Adrenal gland (tissue), 5 donors: ENCODE measurements at regions not wholly inside any gene's neighbourhood (a gene's known extent, or its start where the extent isn't known, plus 50 kb on each side); places are given as distances from the start of the nearest gene placed in this dataset.

Experiments used
- POLR2A ChIP-seq, 2 donors: fragments of 450-650 bp; IDR thresholded peaks; one replicate each; pipeline ENCODE4 v1.6.1; 2017; ENCODE audit warnings: antibody characterized with exemption in 2 of 2, mild to moderate bottlenecking in 2 of 2, moderate library complexity in 1 of 2
- TF ChIP-seq, protein P1 (sequence below), 6 experiments: fragments of 450-650 bp in 4 of 6; fragments of 200-600 bp in 2 of 6; sonication (generic) in 1 of 6; IDR thresholded peaks; 1 replicate in 5 of 6; 2 replicates in 1 of 6; pipeline versions ENCODE4 v1.5.1 to v1.8.0; 2016 to 2021; ENCODE audit warnings: antibody characterized with exemption in 6 of 6, mild to moderate bottlenecking in 2 of 6, moderate library complexity in 1 of 6
- donor health status: DM: no; HTN: no; CAD: no.

DNA sequence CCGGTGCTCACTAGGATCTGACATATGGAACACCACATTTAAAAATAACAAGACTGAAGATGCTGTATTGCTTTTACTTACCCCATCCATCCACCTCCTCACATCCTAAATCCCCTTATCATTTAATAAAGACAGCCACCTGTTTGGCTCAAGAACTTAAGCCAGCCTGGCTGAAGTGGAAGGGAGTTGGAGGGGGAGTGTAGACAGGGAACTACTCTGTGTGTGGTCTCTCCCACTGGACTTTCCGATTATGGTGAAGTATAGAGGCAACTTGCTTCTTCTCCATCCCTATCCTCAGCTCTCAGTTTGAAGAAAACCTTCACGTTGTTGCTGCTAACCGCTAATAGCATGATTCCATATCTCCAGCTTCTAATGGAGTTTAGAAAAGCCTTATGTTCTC, 313.4 kb downstream of the CDH11 start:
- TF ChIP-seq, protein P1, sequence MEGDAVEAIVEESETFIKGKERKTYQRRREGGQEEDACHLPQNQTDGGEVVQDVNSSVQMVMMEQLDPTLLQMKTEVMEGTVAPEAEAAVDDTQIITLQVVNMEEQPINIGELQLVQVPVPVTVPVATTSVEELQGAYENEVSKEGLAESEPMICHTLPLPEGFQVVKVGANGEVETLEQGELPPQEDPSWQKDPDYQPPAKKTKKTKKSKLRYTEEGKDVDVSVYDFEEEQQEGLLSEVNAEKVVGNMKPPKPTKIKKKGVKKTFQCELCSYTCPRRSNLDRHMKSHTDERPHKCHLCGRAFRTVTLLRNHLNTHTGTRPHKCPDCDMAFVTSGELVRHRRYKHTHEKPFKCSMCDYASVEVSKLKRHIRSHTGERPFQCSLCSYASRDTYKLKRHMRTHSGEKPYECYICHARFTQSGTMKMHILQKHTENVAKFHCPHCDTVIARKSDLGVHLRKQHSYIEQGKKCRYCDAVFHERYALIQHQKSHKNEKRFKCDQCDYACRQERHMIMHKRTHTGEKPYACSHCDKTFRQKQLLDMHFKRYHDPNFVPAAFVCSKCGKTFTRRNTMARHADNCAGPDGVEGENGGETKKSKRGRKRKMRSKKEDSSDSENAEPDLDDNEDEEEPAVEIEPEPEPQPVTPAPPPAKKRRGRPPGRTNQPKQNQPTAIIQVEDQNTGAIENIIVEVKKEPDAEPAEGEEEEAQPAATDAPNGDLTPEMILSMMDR (IDR thresholded peaks at IDR 0.05) = no peak
- no peak for TF ChIP-seq POLR2A (IDR thresholded peaks at IDR 0.05)
